Body of pancreas (tissue), 4 donors: ENCODE measurements at regions not wholly inside any gene's neighbourhood (a gene's known extent, or its start where the extent isn't known, plus 50 kb on each side); places are given as distances from the start of the nearest gene placed in this dataset.

Experiments
- CTCF ChIP-seq, 7 experiments: fragments of 450-650 bp in 4 of 7; fragments of 200-600 bp in 3 of 7; sonication (generic) in 3 of 7; IDR thresholded peaks; one replicate each; pipeline ENCODE4 v1.5.1; 2016 to 2019; ENCODE audit warnings: antibody characterized with exemption in 7 of 7
- POLR2A ChIP-seq, 3 donors: fragments of 450-650 bp; IDR thresholded peaks; one replicate each; pipeline ENCODE4 v1.6.1; 2016; ENCODE audit warnings: antibody characterized with exemption in 3 of 3, mild to moderate bottlenecking in 2 of 3

GRCh38 chr7:85713171-85713570 lies 526.3 kb upstream of the SEMA3D start:
- TF ChIP-seq POLR2A (IDR thresholded peaks at IDR 0.05) (no peak), CTCF (IDR thresholded peaks at IDR 0.05) (no peak)
